MM.1S (cell line): ENCODE measurements at regions not wholly inside any gene's neighbourhood (a gene's known extent, or its start where the extent isn't known, plus 50 kb on each side); places are given as distances from the start of the nearest gene placed in this dataset.

ENCODE experiments used
- CTCF ChIP-seq: fragments of 300-600 bp; sonication (generic); IDR thresholded peaks from 2 replicates; pipeline ENCODE4 v1.5.1; 2016; ENCODE audit warnings: antibody characterized with exemption, low read length, mixed read lengths
- EZH2 ChIP-seq: fragments of 300-600 bp; sonication (generic); optimal IDR thresholded peaks from 2 replicates; pipeline ENCODE3; 2017; ENCODE audit warnings: low read depth, mild to moderate bottlenecking, antibody characterized with exemption, low read length, mixed read lengths
- EZH2phosphoT487 ChIP-seq: fragments of 300-600 bp; sonication (generic); IDR thresholded peaks from 2 replicates; pipeline ENCODE4 v1.6.1; 2018; ENCODE audit warnings: antibody characterized with exemption, low read length

GRCh38 chr6:158257425-158257759, 54.9 kb upstream of the TULP4 start:
- TF ChIP-seq CTCF (no peak), EZH2 (no peak), EZH2phosphoT487 (no peak)
